NCI-H748 (cell line): ENCODE measurements at regions not wholly inside any gene's neighbourhood (a gene's known extent, or its start where the extent isn't known, plus 50 kb on each side); places are given as distances from the start of the nearest gene placed in this dataset.
A peak's percentile ranks its signal among the peaks of the same experiment; 100 is the strongest.
"Not testable (repeated sequence)": the region's sequence is repeated elsewhere in the genome, so short reads cannot be mapped to it uniquely, and the experiment has no call there.

Experiments
- DNase-seq: peaks from one replicate; lab custom pipeline; 2025; ENCODE audit not compliant: unreplicated experiment; lab: John Stamatoyannopoulos, UW

GRCh38 chr10:34058845-34059614 lies 724.6 kb upstream of the NRP1 start:
- no peak for DNase-seq

- not testable (repeated sequence) for DNase-seq
Measured at GRCh38 chr10:34055410-34055985, 721.0 kb upstream of the NRP1 start.

- no peak for DNase-seq
Measured at GRCh38 chr10:34049887-34050286, 715.4 kb upstream of the NRP1 start.

- DNase-seq = no peak
Measured at GRCh38 chr10:34049469-34049868, 715.0 kb upstream of the NRP1 start.

- DNase-seq = no peak
Measured at GRCh38 chr10:34047389-34047788, 712.9 kb upstream of the NRP1 start.

- DNase-seq = peak; percentile 37
Measured at GRCh38 chr10:34046506-34047034, 712.1 kb upstream of the NRP1 start.

- no peak for DNase-seq
Measured at GRCh38 chr10:34045571-34046190, 711.2 kb upstream of the NRP1 start.

- no peak for DNase-seq
Measured at GRCh38 chr10:34041871-34042270, 707.4 kb upstream of the NRP1 start.

GRCh38 chr10:34037499-34037898 lies 703.0 kb upstream of the NRP1 start:
- no peak for DNase-seq

GRCh38 chr10:34035241-34035790 lies 700.8 kb upstream of the NRP1 start:
- DNase-seq = not testable (repeated sequence)

GRCh38 chr10:34033078-34033477 lies 698.6 kb upstream of the NRP1 start:
- DNase-seq = no peak

GRCh38 chr10:34032564-34032963 lies 698.1 kb upstream of the NRP1 start:
- no peak for DNase-seq

- DNase-seq = no peak
Measured at GRCh38 chr10:34031400-34031799, 696.9 kb upstream of the NRP1 start.

GRCh38 chr10:34029455-34029854 lies 695.0 kb upstream of the NRP1 start:
- DNase-seq = peak; percentile 19

- no peak for DNase-seq
Measured at GRCh38 chr10:34028936-34029335, 694.5 kb upstream of the NRP1 start.

GRCh38 chr10:34024693-34025425 lies 690.4 kb upstream of the NRP1 start:
- DNase-seq = no peak

GRCh38 chr10:34024282-34024681 lies 689.8 kb upstream of the NRP1 start:
- no peak for DNase-seq

- DNase-seq = no peak
Measured at GRCh38 chr10:34022195-34022594, 687.7 kb upstream of the NRP1 start.

GRCh38 chr10:34018784-34019183 lies 684.3 kb upstream of the NRP1 start:
- peak; percentile 21 for DNase-seq

GRCh38 chr10:34018129-34018528 lies 683.7 kb upstream of the NRP1 start:
- no peak for DNase-seq

GRCh38 chr10:34017281-34017680 lies 682.8 kb upstream of the NRP1 start:
- peak; percentile 3 for DNase-seq
